HK-2 (cell line): ENCODE measurements at regions not wholly inside any gene's neighbourhood (a gene's known extent, or its start where the extent isn't known, plus 50 kb on each side); places are given as distances from the start of the nearest gene placed in this dataset.

Source experiments
- DNase-seq: peaks from one replicate; pipeline ENCODE4 v3.0.0-alpha.2; 2018; ENCODE audit not compliant: unreplicated experiment

DNA sequence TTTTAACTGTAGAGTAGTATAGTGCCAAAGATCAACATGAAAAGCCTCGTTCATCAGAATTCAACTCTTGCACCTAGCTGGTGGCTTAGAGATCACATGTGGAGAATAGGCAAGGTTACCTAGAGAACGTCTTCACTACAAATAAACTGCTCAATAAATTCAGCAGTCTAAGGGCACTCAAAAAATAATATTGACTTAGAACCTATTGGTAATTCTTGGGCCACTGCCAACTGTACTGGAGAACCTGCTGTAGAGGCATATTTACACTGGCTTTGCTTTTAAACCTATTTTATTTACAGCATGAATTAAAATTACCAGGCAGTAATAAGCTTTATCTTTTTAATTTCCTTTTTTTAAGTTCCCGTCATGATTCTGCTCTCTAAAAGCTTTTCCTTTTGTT is 343.7 kb downstream of the PDHA2 start:
- no peak for DNase-seq

DNA sequence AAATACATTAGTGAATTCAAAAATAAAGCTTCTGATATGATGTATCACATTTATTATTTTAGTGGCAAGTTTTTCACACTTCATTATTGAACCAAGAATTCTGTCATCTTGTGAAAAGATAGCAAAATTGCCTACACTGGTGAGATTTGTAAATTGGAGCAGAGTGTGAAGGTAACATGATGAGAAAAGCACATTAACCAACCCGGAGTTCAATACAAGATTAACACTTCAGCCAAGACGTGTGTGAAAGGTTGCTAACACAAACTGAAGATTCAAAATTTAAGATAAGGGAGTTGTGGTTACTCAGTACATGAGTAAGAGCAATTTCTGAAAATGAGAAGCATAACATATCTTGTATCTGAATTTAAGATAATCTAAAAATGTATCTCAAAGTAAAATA is 346.7 kb downstream of the PDHA2 start:
- DNase-seq, result no peak

- no peak for DNase-seq
These were observed 349.9 kb downstream of the PDHA2 start for GRCh38 chr4:96189761-96190160.

DNA sequence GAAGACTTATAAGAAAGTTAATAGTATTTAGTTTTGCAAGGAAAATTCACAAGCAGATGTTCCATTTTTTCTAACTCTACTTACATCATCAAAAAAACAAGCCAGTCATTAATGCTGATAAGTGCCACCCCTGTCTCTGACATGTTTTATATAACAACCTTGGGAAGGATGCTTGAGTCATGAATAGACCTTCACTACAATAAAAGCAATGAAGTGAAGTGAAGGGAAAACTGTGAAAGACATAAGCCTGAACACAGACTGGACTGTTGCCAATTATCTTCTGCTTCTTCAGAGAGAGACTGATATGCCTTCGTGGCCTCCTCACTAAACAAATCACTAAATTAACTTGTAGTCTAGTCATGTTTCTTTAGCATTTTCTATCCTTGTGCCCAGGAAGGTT is 353.2 kb downstream of the PDHA2 start:
- no peak for DNase-seq

DNA sequence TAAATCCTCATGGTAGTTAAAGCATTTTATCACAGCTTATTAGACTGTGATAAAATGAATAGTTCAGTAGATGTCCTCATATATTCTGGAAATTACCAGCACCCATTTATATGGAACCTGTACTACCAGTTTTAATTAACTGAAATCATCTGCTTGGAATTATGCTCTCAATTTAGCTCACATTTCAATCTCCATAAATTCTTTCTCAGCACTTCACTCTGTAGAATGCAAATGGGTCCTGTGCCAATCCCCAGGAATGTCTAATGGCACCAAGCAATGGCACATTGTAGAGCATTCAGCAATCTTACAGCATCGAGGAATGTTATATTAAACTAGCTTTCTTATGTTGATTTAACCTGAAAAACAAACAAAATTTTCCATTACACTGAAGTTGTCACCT is 355.1 kb downstream of the PDHA2 start:
- no peak for DNase-seq

- DNase-seq, result no peak
These were observed 365.4 kb downstream of the PDHA2 start for GRCh38 chr4:96205143-96205936.

DNA sequence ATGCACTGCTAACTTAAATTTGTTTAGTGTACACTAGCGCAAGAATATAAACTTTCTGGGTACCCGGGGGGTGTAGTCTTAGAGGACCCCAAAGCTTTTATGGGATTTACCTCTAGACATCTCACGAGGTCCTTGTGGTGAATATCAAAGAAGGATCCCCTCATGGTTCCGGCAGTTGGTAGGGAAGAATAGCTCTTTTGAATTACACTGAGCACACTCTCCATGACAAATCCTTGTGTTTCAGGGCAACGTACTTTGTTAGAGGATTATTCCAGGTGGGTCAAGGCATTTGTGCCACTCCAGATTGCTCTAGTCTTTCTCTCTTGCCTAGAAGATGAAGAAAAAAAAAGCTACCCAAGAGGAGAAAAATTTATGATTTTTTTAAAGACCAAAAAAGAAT is 387.6 kb downstream of the PDHA2 start:
- DNase-seq, result no peak

DNA sequence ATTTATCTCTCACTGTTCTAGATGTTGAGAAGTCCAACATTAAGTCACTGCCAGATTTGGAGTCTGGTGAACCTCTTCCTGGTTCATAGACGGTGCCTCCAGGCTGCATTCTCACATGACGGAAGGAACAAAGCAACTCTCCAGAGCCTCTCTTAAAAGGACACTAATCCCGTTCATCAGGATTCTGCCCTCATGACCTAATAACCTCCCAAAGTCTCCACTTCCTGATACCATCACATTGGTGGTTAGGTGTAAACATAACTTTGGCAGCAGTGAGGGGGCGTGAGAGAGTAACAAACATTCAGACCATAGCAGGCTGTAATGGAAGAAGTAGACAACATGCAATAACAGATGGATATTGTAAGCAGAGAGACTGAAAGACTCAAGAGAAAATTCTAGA is 388.6 kb downstream of the PDHA2 start:
- no peak for DNase-seq

DNA sequence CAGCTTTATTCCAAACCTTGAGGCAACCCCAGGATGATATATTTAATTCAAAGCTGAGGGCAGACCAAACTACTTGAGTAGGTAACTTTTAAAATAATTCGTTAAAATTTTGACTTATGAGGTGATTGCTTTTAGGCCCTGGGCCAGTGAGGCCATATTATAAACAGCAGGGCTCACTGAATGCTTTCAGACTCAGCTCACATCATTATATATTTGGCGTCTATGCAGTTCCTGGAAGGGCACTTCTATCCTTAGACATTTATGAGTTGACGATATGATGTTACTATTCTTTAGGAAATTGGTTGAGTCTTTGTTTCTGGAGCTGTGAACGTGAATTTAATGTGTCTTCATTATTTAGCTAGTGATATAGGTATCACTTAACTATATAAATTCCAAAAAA is 400.1 kb downstream of the PDHA2 start:
- no peak for DNase-seq

GRCh38 chr4:96241819-96242218 is 401.9 kb downstream of the PDHA2 start:
- DNase-seq, result no peak

- DNase-seq, result no peak
These were observed 407.2 kb downstream of the PDHA2 start for GRCh38 chr4:96247096-96247495.

- DNase-seq, result no peak
These were observed 408.3 kb downstream of the PDHA2 start for GRCh38 chr4:96248225-96248624.

GRCh38 chr4:96260064-96260682 is 420.3 kb downstream of the PDHA2 start:
- no peak for DNase-seq

- no peak for DNase-seq
These were observed 422.2 kb downstream of the PDHA2 start for GRCh38 chr4:96262057-96262456.

GRCh38 chr4:96263291-96263690 is 423.4 kb downstream of the PDHA2 start:
- DNase-seq, result no peak

DNA sequence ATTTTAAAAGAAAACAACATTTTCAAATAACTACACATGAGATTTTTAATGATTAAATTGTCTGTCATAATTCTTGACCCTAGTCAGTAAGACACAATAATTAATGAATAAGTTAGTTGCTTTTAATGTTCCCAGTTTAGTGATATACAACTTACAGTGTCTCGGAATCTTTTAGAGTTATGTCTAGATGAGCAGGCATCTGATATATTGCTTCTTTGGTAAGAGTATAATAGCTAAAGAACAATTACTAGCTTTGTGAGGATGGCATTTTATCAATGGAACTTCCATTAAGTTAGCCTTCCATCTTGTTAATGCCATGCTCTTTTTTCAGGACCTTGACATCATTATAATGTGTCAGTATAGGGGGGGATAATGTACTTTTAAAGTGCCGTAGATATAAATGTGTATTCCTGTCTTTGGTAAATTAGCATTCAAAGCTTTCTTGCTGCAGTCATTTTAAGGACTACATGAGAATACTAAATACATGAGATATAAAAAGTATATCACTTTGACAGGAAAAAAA is 425.1 kb downstream of the PDHA2 start:
- no peak for DNase-seq

DNA sequence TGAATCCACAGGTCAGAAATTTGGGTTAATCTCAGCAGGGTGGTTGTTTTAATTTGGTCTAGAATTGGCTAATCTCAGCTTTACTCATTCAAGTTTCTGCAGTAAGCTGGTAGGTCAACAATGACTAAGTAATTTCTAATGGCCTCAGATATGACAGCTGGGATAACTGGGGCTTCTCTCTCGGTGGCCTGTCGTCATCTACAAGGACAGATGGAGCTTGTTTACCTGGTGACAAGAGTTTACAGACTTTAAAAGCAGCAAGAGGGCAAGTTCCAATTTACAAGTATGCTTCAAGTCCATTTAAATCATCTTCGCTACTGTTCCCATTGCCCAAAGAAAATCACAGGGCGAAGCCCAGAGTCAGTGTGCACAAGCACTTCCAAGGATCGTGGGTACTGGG is 453.9 kb downstream of the PDHA2 start:
- no peak for DNase-seq

DNA sequence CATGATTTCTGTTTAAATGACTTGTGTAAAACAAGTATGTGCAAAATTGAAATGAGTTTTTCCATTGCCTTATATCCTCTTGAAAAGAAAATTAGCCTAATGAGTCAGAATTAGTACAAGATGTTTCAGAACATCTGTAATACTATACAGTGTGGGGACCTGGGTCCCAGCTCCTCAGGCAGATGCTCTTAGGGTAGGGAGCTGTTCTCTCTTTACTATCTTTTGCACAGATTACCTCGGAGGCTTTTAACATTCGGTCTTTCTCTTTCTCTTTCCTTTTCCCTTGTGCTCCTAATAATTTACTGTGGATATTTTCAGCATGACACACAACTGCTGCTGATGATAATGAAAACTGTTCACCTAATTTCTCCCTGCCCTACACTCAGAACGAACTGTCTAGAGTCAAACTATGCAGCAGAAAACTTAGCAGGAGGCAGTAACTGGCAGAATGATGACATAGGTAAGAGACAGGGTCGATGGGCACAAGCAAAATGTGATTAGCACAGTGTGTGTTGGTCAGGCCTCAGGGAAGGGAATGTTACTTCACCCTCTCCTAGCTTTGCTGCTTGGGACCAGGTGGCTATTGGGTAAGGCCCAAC is 455.3 kb downstream of the PDHA2 start:
- no peak for DNase-seq

DNA sequence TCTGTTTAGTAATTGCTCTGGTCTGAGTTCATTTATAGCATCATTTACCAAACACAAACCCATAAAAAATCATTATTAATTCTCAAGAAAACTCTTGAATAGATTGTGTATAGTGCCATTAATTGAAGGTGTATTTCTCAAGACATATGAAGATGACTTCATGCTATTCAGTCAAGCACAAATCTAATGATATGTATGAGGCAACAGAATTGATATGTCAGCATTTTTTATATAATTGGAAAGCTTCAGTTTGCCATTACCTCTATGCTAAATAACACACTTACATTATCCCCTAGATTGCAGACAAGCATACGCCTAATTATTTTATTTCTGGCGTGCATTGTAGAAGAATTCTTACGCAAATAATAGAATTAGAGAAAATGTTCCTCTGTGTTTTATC is 461.8 kb downstream of the PDHA2 start:
- DNase-seq, result no peak

- DNase-seq, result no peak
These were observed 465.1 kb downstream of the PDHA2 start for GRCh38 chr4:96305030-96305429.

DNA sequence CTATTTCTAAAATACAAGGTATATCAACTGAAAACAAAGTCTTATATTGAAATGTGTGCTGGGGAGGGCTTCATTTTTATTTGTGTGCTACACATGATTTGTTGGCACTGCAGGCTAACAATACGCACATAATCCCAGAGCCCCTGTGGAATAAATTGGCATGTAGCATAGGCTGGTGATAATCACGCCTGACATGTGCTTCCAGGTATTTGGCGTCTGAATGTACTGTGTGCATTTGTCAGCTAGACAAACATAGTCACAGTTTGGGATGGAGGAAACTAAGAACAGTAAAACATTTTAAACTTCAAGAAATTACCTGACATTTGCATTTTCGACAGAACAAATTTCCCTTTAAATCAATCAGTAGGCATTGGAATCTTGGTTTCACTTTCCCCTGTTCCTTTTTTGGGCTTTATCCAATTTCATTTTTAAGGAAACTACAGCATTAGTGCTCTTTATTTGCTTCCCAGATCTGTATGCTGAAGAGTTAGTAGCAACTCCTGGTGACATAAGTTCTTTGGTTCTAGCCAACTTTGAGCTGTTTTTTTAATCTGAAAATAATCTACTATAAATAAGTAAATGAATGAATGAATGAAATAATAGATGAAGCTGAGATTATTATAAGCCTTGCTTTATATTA is 472.3 kb downstream of the PDHA2 start:
- no peak for DNase-seq

- DNase-seq, result no peak
These were observed 475.9 kb downstream of the PDHA2 start for GRCh38 chr4:96315815-96316214.

- DNase-seq, result no peak
These were observed 476.9 kb downstream of the PDHA2 start for GRCh38 chr4:96316776-96317175.
